ENCODE measurements at regions not wholly inside any gene's neighbourhood (a gene's known extent, or its start where the extent isn't known, plus 50 kb on each side); places are given as distances from the start of the nearest gene placed in this dataset.

GRCh38 chr2:88892788-88893187 is 201.3 kb downstream of the RPIA start:
- ATAC-seq (no peak), DNase-seq (ENCODE audit: low spot score) (no peak)
- ChIA-PET CTCF (interaction anchor here (1.1 to 3.7 kb wide), 4 partner anchors 10 to 48 kb away, joined by 3 to 20 read pairs (median 6); no protein-coding TSS in a partner anchor), POLR2A (no interaction called here)
- H3K9me3 Mint-ChIP-seq: peaks cover 7% of the 10 kb centered on the region; the same call in 1 of the 2 replicates
- no peak overlapping the region for H3K4me3 Mint-ChIP-seq
- no peak overlapping the region for H3K27ac Mint-ChIP-seq
- no peaks in the 10 kb centered on the region for H3K4me1 Mint-ChIP-seq
- TF ChIP-seq, protein P1, sequence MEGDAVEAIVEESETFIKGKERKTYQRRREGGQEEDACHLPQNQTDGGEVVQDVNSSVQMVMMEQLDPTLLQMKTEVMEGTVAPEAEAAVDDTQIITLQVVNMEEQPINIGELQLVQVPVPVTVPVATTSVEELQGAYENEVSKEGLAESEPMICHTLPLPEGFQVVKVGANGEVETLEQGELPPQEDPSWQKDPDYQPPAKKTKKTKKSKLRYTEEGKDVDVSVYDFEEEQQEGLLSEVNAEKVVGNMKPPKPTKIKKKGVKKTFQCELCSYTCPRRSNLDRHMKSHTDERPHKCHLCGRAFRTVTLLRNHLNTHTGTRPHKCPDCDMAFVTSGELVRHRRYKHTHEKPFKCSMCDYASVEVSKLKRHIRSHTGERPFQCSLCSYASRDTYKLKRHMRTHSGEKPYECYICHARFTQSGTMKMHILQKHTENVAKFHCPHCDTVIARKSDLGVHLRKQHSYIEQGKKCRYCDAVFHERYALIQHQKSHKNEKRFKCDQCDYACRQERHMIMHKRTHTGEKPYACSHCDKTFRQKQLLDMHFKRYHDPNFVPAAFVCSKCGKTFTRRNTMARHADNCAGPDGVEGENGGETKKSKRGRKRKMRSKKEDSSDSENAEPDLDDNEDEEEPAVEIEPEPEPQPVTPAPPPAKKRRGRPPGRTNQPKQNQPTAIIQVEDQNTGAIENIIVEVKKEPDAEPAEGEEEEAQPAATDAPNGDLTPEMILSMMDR (IDR thresholded peaks at IDR 0.05): no peak
- TF ChIP-seq, protein P2, sequence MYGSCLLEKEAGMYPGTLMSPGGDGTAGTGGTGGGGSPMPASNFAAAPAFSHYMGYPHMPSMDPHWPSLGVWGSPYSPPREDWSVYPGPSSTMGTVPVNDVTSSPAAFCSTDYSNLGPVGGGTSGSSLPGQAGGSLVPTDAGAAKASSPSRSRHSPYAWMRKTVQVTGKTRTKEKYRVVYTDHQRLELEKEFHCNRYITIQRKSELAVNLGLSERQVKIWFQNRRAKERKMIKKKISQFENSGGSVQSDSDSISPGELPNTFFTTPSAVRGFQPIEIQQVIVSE (CRISPR knock-in tag; IDR thresholded peaks at IDR 0.05; ENCODE audit: borderline replicate concordance): no peak
- TF ChIP-seq TEAD4 (CRISPR knock-in tag; IDR thresholded peaks at IDR 0.05) (no peak), FOXK1 (CRISPR knock-in tag; IDR thresholded peaks at IDR 0.05) (no peak), ZNF396 (CRISPR knock-in tag; IDR thresholded peaks at IDR 0.05; ENCODE audit: borderline replicate concordance) (no peak), PREB (CRISPR knock-in tag; IDR thresholded peaks at IDR 0.05; ENCODE audit: borderline replicate concordance) (no peak), ZNF219 (CRISPR knock-in tag; IDR thresholded peaks at IDR 0.05; ENCODE audit: borderline replicate concordance) (no peak), GABPB1 (CRISPR knock-in tag; IDR thresholded peaks at IDR 0.05) (no peak), NR2C2 (CRISPR knock-in tag; IDR thresholded peaks at IDR 0.05) (no peak)
- no peaks in the 10 kb centered on the region for H3K36me3 Mint-ChIP-seq
- H3K27me3 Mint-ChIP-seq (ENCODE audit: low read depth): peaks cover 4% of the 10 kb centered on the region; the same call in 1 of the 2 replicates

GRCh38 chr2:88896971-88897370 is 205.5 kb downstream of the RPIA start:
- Mint-ChIP-seq H3K4me3 (no peak overlapping the region), H3K36me3 (no peaks in the 10 kb centered on the region), H3K27me3 (ENCODE audit: low read depth) (no peaks in the 10 kb centered on the region), H3K27ac (no peak overlapping the region), H3K4me1 (no peaks in the 10 kb centered on the region), H3K9me3 (peaks cover 9% of the 10 kb centered on the region)
- DNase-seq (ENCODE audit: low spot score) (no peak), ATAC-seq (no peak)
- POLR2A ChIA-PET: no interaction called here
- TF ChIP-seq FOXJ3 (CRISPR knock-in tag; IDR thresholded peaks at IDR 0.05; ENCODE audit: borderline replicate concordance): no peak
- no peak for TF ChIP-seq E2F1 (CRISPR knock-in tag; IDR thresholded peaks at IDR 0.05)
- TF ChIP-seq, protein P3, sequence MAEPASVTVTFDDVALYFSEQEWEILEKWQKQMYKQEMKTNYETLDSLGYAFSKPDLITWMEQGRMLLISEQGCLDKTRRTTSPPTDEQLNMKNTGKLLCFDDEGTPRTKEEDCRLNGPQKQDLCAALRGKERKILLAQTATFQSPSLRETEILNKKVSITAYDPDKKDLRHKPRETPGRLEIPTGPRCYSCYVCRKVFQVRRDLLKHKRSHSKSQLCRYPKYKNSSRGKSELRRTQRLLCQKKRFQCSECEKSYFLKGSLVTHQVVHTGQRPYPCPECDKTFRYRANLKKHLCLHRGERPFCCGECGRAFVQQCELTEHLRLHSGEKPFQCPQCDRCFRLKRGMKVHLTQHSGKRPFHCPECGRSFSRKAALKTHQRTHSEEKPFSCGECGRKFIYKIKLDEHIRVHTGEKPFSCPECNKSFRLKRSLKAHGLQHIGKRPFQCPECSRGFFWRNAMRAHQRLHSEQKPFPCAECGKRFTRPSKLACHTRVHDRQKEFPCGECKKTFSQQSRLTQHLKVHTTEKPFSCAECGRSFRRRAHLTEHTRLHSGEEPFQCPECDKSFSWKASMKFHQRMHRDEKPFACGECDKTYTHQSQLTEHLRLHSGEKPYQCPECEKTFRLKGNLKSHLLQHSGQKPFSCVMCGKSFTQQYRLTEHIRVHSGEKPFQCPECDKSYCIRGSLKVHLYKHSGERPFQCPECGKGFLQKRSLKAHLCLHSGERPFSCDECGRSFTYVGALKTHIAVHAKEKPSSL (CRISPR knock-in tag; conservative IDR thresholded peaks at IDR 0.05): no peak
- TF ChIP-seq, protein P4, sequence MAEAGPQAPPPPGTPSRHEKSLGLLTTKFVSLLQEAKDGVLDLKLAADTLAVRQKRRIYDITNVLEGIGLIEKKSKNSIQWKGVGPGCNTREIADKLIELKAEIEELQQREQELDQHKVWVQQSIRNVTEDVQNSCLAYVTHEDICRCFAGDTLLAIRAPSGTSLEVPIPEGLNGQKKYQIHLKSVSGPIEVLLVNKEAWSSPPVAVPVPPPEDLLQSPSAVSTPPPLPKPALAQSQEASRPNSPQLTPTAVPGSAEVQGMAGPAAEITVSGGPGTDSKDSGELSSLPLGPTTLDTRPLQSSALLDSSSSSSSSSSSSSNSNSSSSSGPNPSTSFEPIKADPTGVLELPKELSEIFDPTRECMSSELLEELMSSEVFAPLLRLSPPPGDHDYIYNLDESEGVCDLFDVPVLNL (CRISPR knock-in tag; IDR thresholded peaks at IDR 0.05; ENCODE audit: borderline replicate concordance, low read depth): no peak
- CTCF ChIA-PET: interaction anchor here (4.4 kb wide), 1 partner anchor 17 kb away, joined by 16 read pairs; no protein-coding TSS in a partner anchor

DNA sequence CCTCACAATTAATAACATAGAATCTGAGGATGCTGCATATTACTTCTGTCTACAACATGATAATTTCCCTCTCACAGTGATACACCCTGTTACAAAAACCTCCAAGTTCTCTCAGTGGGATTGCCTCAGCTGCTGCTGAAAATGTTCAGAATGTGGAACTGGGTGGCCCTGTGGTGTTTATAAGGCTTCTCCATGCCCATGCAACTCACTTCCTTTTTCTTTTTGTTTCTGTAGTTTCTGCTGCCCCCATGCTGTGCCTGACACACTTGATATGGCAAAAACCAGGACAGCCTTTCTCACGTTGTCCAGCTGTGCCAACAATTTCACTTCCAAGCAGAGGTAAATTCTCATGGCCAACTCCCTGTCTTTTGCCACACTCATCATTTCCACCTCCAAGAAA is 206.2 kb downstream of the RPIA start:
- ChIA-PET CTCF (interaction anchor here (4.4 kb wide), 1 partner anchor 17 kb away, joined by 16 read pairs; no protein-coding TSS in a partner anchor), POLR2A (no interaction called here)
- ATAC-seq (no peak), DNase-seq (ENCODE audit: low spot score) (no peak)
- H3K27me3 Mint-ChIP-seq (ENCODE audit: low read depth): no peaks in the 10 kb centered on the region
- H3K27ac Mint-ChIP-seq: no peak overlapping the region; the same call in 1 of the 2 replicates
- peaks cover 10% of the 10 kb centered on the region for H3K9me3 Mint-ChIP-seq
- H3K36me3 Mint-ChIP-seq: no peaks in the 10 kb centered on the region
- no peak overlapping the region for H3K4me3 Mint-ChIP-seq
- H3K4me1 Mint-ChIP-seq: no peaks in the 10 kb centered on the region
- TF ChIP-seq, protein P5, sequence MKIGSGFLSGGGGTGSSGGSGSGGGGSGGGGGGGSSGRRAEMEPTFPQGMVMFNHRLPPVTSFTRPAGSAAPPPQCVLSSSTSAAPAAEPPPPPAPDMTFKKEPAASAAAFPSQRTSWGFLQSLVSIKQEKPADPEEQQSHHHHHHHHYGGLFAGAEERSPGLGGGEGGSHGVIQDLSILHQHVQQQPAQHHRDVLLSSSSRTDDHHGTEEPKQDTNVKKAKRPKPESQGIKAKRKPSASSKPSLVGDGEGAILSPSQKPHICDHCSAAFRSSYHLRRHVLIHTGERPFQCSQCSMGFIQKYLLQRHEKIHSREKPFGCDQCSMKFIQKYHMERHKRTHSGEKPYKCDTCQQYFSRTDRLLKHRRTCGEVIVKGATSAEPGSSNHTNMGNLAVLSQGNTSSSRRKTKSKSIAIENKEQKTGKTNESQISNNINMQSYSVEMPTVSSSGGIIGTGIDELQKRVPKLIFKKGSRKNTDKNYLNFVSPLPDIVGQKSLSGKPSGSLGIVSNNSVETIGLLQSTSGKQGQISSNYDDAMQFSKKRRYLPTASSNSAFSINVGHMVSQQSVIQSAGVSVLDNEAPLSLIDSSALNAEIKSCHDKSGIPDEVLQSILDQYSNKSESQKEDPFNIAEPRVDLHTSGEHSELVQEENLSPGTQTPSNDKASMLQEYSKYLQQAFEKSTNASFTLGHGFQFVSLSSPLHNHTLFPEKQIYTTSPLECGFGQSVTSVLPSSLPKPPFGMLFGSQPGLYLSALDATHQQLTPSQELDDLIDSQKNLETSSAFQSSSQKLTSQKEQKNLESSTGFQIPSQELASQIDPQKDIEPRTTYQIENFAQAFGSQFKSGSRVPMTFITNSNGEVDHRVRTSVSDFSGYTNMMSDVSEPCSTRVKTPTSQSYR (CRISPR knock-in tag; IDR thresholded peaks at IDR 0.05): no peak
- TF ChIP-seq ELF4 (CRISPR knock-in tag; IDR thresholded peaks at IDR 0.05; ENCODE audit: low read depth) (no peak), FOXP4 (CRISPR knock-in tag; IDR thresholded peaks at IDR 0.05) (no peak), TEAD1 (CRISPR knock-in tag; IDR thresholded peaks at IDR 0.05) (no peak), GABPB1 (CRISPR knock-in tag; IDR thresholded peaks at IDR 0.05) (no peak), JAZF1 (CRISPR knock-in tag; IDR thresholded peaks at IDR 0.05) (no peak)
